Breast epithelium (tissue), 3 donors: ENCODE measurements at regions not wholly inside any gene's neighbourhood (a gene's known extent, or its start where the extent isn't known, plus 50 kb on each side); places are given as distances from the start of the nearest gene placed in this dataset.

Experiments used
- CTCF ChIP-seq, 3 donors: fragments of 450-650 bp; IDR thresholded peaks; one replicate each; pipeline ENCODE4 v1.5.1; 2016 to 2017; ENCODE audit warnings: antibody characterized with exemption in 3 of 3, mild to moderate bottlenecking in 3 of 3, moderate library complexity in 3 of 3
- POLR2A ChIP-seq: fragments of 450-650 bp; IDR thresholded peaks from one replicate; pipeline ENCODE4 v1.6.1; 2016; ENCODE audit warnings: antibody characterized with exemption, mild to moderate bottlenecking, moderate library complexity

DNA sequence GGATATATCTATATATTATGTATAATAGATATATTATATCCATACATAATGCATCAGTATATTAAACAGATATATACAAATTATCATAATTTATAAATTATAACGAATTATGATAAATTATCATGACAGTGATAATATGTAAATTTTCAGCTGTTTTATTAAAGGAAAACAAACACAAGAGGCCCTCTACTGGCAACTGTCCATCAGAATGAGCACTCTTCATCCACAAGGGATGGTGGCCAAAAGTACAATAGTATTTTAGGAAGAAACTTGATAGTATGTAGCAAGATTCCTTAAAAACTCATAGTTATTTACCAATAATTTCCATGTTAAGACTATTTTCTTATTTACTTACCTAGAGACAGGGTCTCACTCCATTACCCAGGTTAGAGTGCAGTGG is 113.3 kb upstream of the LPAR1 start:
- no peak for TF ChIP-seq POLR2A
- no peak for TF ChIP-seq CTCF (IDR thresholded peaks at IDR 0.05)
